K562 (cell line): ENCODE measurements at regions not wholly inside any gene's neighbourhood (a gene's known extent, or its start where the extent isn't known, plus 50 kb on each side); places are given as distances from the start of the nearest gene placed in this dataset.

Experiments
- ATAC-seq: fragments of 200-7000 bp; cut with Tn5 transposase; 3 replicates; pipeline ENCODE4 v1.9.1; 2020; ENCODE audit warnings: moderate library complexity
- BruUV-seq: library from RNA; stranded (reverse); fragments of 400-500 nt; replicated peaks from 2 replicates; lab custom pipeline; 2021; lab: Mats Ljungman, UMichigan
- CTCF ChIA-PET: fragments of 300-600 bp; formaldehyde crosslinking; extraction: SDS; loops from one replicate; lab custom pipeline; 2021; ENCODE audit warnings: low intra/inter-chr PET ratio; lab: Yijun Ruan, JAX
- POLR2A ChIA-PET: fragments of 300-600, 350-650 bp; sonication (Branson Sonifier 250); formaldehyde crosslinking; extraction: SDS; loops from one replicate; lab custom pipeline; 2021; ENCODE audit warnings: antibody characterized with exemption, inconsistent platforms; lab: Yijun Ruan, JAX
- DNase-seq, 4 experiments: peaks; one replicate each; pipeline versions ENCODE4 v3.0.0 to v3.0.0-alpha.2; 2011 to 2018; ENCODE audit warnings: low spot score in 3 of 4, mixed read lengths in 3 of 4; ENCODE audit errors: extremely low read depth in 1 of 4
- FAIRE-seq: peaks from 2 replicates; lab custom pipeline; 2011; peaks lifted over from hg19 to GRCh38; lab: Jason Lieb, UNC
- H2AFZ ChIP-seq: 2 replicates; pipeline ENCODE4 v1.6.0; 2011; ENCODE audit warnings: low read depth, low read length, control low read depth, inconsistent platforms
- H3K27ac ChIP-seq: fragments of 200-600 bp; 3 replicates; pipeline ENCODE4 v1.8.0; 2011; ENCODE audit warnings: low read depth, mild to moderate bottlenecking, control low read depth, inconsistent platforms, low read length, moderate library complexity, mixed read lengths; ENCODE audit errors: extremely low read depth
- H3K27me3 ChIP-seq, 2 experiments: fragments of 300-600 bp in 1 of 2; 2 replicates in 1 of 2; 3 replicates in 1 of 2; pipeline versions ENCODE4 v1.6.0 to v1.8.0; 2011; ENCODE audit warnings: inconsistent platforms in 2 of 2, low read length in 2 of 2, mild to moderate bottlenecking in 1 of 2, mixed read lengths in 1 of 2, moderate library complexity in 1 of 2; ENCODE audit not compliant: control insufficient read depth in 2 of 2, insufficient read depth in 2 of 2
- H3K36me3 ChIP-seq: fragments of 300-600 bp; 3 replicates; pipeline ENCODE4 v1.8.0; 2011; ENCODE audit warnings: mild to moderate bottlenecking, low read length, inconsistent platforms; ENCODE audit not compliant: control insufficient read depth, insufficient read depth
- H3K4me1 ChIP-seq, 2 experiments: fragments of 200-600 bp in 1 of 2; replicated peaks in 1 of 2; 2 replicates in 1 of 2; 3 replicates in 1 of 2; pipeline versions ENCODE4 v1.5.1 to v1.8.0; 2011; ENCODE audit warnings: inconsistent platforms in 2 of 2, low read length in 2 of 2, mild to moderate bottlenecking in 1 of 2, mixed read lengths in 1 of 2, moderate library complexity in 1 of 2; ENCODE audit not compliant: control insufficient read depth in 2 of 2, insufficient read depth in 2 of 2
- H3K4me2 ChIP-seq: 2 replicates; pipeline ENCODE4 v1.6.1; 2011; ENCODE audit warnings: low read length, control low read depth, inconsistent platforms, mixed read lengths; ENCODE audit not compliant: insufficient read depth
- H3K4me3 ChIP-seq: fragments of 200-600 bp; sonication (generic), shearing (Covaris generic); 2 replicates; pipeline ENCODE4 v1.5.1; 2016; ENCODE audit warnings: control low read depth, inconsistent platforms
- H3K79me2 ChIP-seq: fragments of 200-600 bp; 3 replicates; pipeline ENCODE4 v1.8.0; 2011; ENCODE audit warnings: low read length, inconsistent platforms; ENCODE audit not compliant: control insufficient read depth, insufficient read depth
- H3K9ac ChIP-seq, 2 experiments: 2 replicates each; pipeline versions ENCODE4 v1.6.0 to v1.6.1; 2011; ENCODE audit warnings: low read depth in 2 of 2, low read length in 2 of 2, control low read depth in 1 of 2, inconsistent platforms in 1 of 2, mild to moderate bottlenecking in 1 of 2, mixed read lengths in 1 of 2; ENCODE audit not compliant: insufficient read depth in 1 of 2
- H3K9me1 ChIP-seq: one replicate; pipeline ENCODE4 v1.6.0; 2011; ENCODE audit warnings: inconsistent platforms, mild to moderate bottlenecking, low read length, moderate library complexity; ENCODE audit not compliant: control insufficient read depth, insufficient read depth
- H3K9me3 ChIP-seq: replicated peaks from 2 replicates; pipeline ENCODE4 v1.5.1; 2011; ENCODE audit warnings: low read depth, low read length, inconsistent platforms; ENCODE audit not compliant: control insufficient read depth, insufficient read depth
- H4K20me1 ChIP-seq: replicated peaks from 2 replicates; pipeline ENCODE4 v1.6.1; 2011; ENCODE audit warnings: low read length, inconsistent platforms, mixed read lengths; ENCODE audit not compliant: control insufficient read depth, insufficient read depth
- EP300 ChIP-seq: IDR thresholded peaks from 2 replicates; pipeline ENCODE4 v1.6.1; 2012; ENCODE audit warnings: low read length, improper control_type of control experiment
- FIP1L1 ChIP-seq: fragments of 200-400 bp; formaldehyde crosslinking; IDR thresholded peaks from 2 replicates; pipeline ENCODE4 v1.6.1; 2018; ENCODE audit warnings: mild to moderate bottlenecking, low read depth, low read length; ENCODE audit not compliant: poor library complexity, severe bottlenecking
- FOXJ3 ChIP-seq: sonication (generic); formaldehyde crosslinking; IDR thresholded peaks from 2 replicates; pipeline ENCODE4 v1.4.0; 2020; ENCODE audit warnings: mild to moderate bottlenecking, missing genetic modification reagents
- MTF1 ChIP-seq: fragments of 250-450 bp; sonication (Bioruptor Pico); IDR thresholded peaks from 2 replicates; pipeline ENCODE4 v1.9.0; 2021; ENCODE audit warnings: moderate library complexity, mild to moderate bottlenecking, inconsistent platforms, borderline replicate concordance
- PHTF2 ChIP-seq: fragments of 250-450 bp; sonication (Bioruptor Pico); IDR thresholded peaks from 2 replicates; pipeline ENCODE4 v1.5.0; 2021; ENCODE audit warnings: mild to moderate bottlenecking
- TFAP4 ChIP-seq: sonication (generic); formaldehyde crosslinking; IDR thresholded peaks from 2 replicates; pipeline ENCODE4 v1.8.0; 2022; ENCODE audit warnings: missing genetic modification reagents, mild to moderate bottlenecking, moderate library complexity, borderline replicate concordance
- TRIM24 ChIP-seq, 2 experiments: fragments of 450-650 bp; IDR thresholded peaks; 2 replicates each; pipeline ENCODE4 v1.6.1; 2016
- UBTF ChIP-seq, 2 experiments: IDR thresholded peaks; 2 replicates each; pipeline ENCODE4 v1.6.1; 2012; ENCODE audit warnings: improper control_type of control experiment in 2 of 2, low read depth in 2 of 2, low read length in 2 of 2, borderline replicate concordance in 1 of 2
- ZFP91 ChIP-seq: sonication (generic); formaldehyde crosslinking; IDR thresholded peaks from 2 replicates; pipeline ENCODE4 v1.8.0; 2022; ENCODE audit warnings: mild to moderate bottlenecking, missing genetic modification reagents
- ZNF445 ChIP-seq: fragments of 250-450 bp; sonication (Bioruptor Pico); IDR thresholded peaks from 2 replicates; pipeline ENCODE4 v1.4.0; 2020; ENCODE audit warnings: low read depth, mild to moderate bottlenecking, moderate library complexity
- ZNF785 ChIP-seq: fragments of 250-450 bp; sonication (Bioruptor Pico); IDR thresholded peaks from 2 replicates; pipeline ENCODE4 v1.4.0; 2020; ENCODE audit warnings: mild to moderate bottlenecking
- ZZZ3 ChIP-seq: fragments of 450-650 bp; IDR thresholded peaks from 2 replicates; pipeline ENCODE4 v1.6.1; 2016; ENCODE audit warnings: antibody characterized with exemption, mild to moderate bottlenecking, moderate library complexity
- WGBS: fragments of 100-300 bp; shearing (Covaris generic); methylation state at CpG from one replicate; pipeline ENCODE4 v1.1.6; 2016; ENCODE audit warnings: low coverage, mixed read lengths; ENCODE audit not compliant: insufficient coverage; ENCODE audit errors: missing lambda C conversion rate; 5-methylcytosine and 5-hydroxymethylcytosine counted together
- in situ Hi-C: fragments of 300-500 bp; cut with MboI; formaldehyde crosslinking; loops from 4 replicates; pipeline ENCODE4 v1.15.0; 2018; ENCODE audit warnings: inconsistent platforms, mixed read lengths
- intact Hi-C: fragments of 100-400 bp; cut with micrococcal nuclease; formaldehyde crosslinking; loops from 2 replicates; pipeline ENCODE4 v1.14.2; 2022

GRCh38 chr12:88339254-88339949 lies 197.3 kb downstream of the TMTC3 start:
- Histone ChIP-seq H3K27me3 (no peaks in the 10 kb centered on the region), H3K4me2 (no peak overlapping the region), H3K27ac (no peak overlapping the region), H3K9me3 (no peaks in the 10 kb centered on the region), H3K36me3 (no peaks in the 10 kb centered on the region), H3K9ac (no peak overlapping the region), H4K20me1 (no peaks in the 10 kb centered on the region), H3K9me1 (no peaks in the 10 kb centered on the region), H2AFZ (no peak overlapping the region)
- BruUV-seq = no TSS peak
- CTCF ChIA-PET = no interaction called here
- POLR2A ChIA-PET = no interaction called here
- DNase-seq (no peak), ATAC-seq (no peak)
- in situ Hi-C loops = no loop called here
- intact Hi-C loops = no loop called here
- 13% methylated on average over 1 of the region's 1 CpG for WGBS
- TF ChIP-seq UBTF (IDR thresholded peaks at IDR 0.05; ENCODE audit: borderline replicate concordance in 1 of 2, low read depth in 2 of 2, low read length in 2 of 2) (no peak), FIP1L1 (no peak), PHTF2 (no peak), TFAP4 (no peak), ZNF785 (CRISPR knock-in tag) (no peak), FOXJ3 (CRISPR knock-in tag) (no peak), EP300 (no peak), ZNF445 (CRISPR knock-in tag) (no peak), MTF1 (CRISPR knock-in tag) (no peak), ZFP91 (CRISPR knock-in tag) (no peak), ZZZ3 (no peak), TRIM24 (IDR thresholded peaks at IDR 0.05) (no peak)
- TF ChIP-seq, all 486 proteins: peak for 0
- no peaks in the 10 kb centered on the region for H3K4me1 ChIP-seq
- FAIRE-seq = no peak
- no peak overlapping the region for H3K4me3 ChIP-seq
- no peaks in the 10 kb centered on the region for H3K79me2 ChIP-seq
